Heart left ventricle (tissue), 16 donors: ENCODE measurements at regions not wholly inside any gene's neighbourhood (a gene's known extent, or its start where the extent isn't known, plus 50 kb on each side); places are given as distances from the start of the nearest gene placed in this dataset.

Experiments
- ATAC-seq, 4 donors: fragments of 200-7000 bp; cut with Tn5 transposase; one replicate each; pipeline ENCODE4 v1.9.1; 2020 to 2022; ENCODE audit warnings: moderate library complexity in 4 of 4, mild to moderate bottlenecking in 3 of 4, moderate number of reproducible peaks in 1 of 4
- DNase-seq, 5 donors: peaks; one replicate each; pipeline ENCODE4 v3.0.0-alpha.2; 2020
- H3K27ac ChIP-seq, 12 donors: fragments of 200-600 bp; sonication (generic) in 4 of 12; one replicate each; pipeline versions ENCODE4 v1.5.0 to v1.8.0; 2016 to 2022; ENCODE audit warnings: mild to moderate bottlenecking in 2 of 12
- H3K27me3 ChIP-seq, 9 donors: fragments of 200-600 bp; sonication (generic) in 2 of 9; one replicate each; pipeline versions ENCODE4 v1.5.1 to v1.8.0; 2016 to 2022; ENCODE audit warnings: mild to moderate bottlenecking in 3 of 9
- H3K36me3 ChIP-seq, 9 donors: fragments of 200-600 bp; sonication (generic) in 2 of 9; one replicate each; pipeline versions ENCODE4 v1.5.0 to v1.8.0; 2018 to 2022; ENCODE audit warnings: mild to moderate bottlenecking in 2 of 9
- H3K4me1 ChIP-seq, 12 donors: fragments of 200-600 bp; sonication (generic) in 4 of 12; one replicate each; pipeline versions ENCODE4 v1.5.0 to v1.8.0; 2016 to 2022; ENCODE audit warnings: mild to moderate bottlenecking in 3 of 12
- H3K4me3 ChIP-seq, 12 donors: fragments of 200-600 bp; sonication (generic) in 4 of 12; one replicate each; pipeline versions ENCODE4 v1.5.0 to v1.8.0; 2017 to 2022; ENCODE audit warnings: mild to moderate bottlenecking in 9 of 12, moderate library complexity in 4 of 12
- H3K9me3 ChIP-seq, 12 donors: fragments of 200-600 bp; sonication (generic) in 4 of 12; one replicate each; pipeline versions ENCODE4 v1.5.0 to v1.8.0; 2016 to 2022; ENCODE audit warnings: mild to moderate bottlenecking in 1 of 12
- POLR2A ChIP-seq, 2 donors: fragments of 450-650 bp; IDR thresholded peaks; one replicate each; pipeline ENCODE4 v1.6.1; 2017; ENCODE audit warnings: antibody characterized with exemption in 2 of 2, mild to moderate bottlenecking in 2 of 2, moderate library complexity in 2 of 2
- WGBS, 4 donors: extraction: QIAGEN DNeasy Blood & Tissue Kit in 2 of 4; methylation state at CpG; one replicate each; pipeline versions ENCODE4 v1.1.5 to v1.1.7; 2013 to 2018; 5-methylcytosine and 5-hydroxymethylcytosine counted together
- intact Hi-C, 10 donors: fragments of 100-400 bp; cut with DNase I; formaldehyde crosslinking; loops; one replicate each; pipeline versions ENCODE4 v1.11.1 to v1.14.2; 2022
- TF ChIP-seq, protein P1 (sequence below), 12 donors: fragments of 200-600 bp; sonication (generic) in 4 of 12; IDR thresholded peaks; one replicate each; pipeline versions ENCODE4 v1.5.0 to v1.8.0; 2018 to 2022; ENCODE audit warnings: antibody characterized with exemption in 12 of 12, mild to moderate bottlenecking in 5 of 12
- donor health status: ischemic (EF 13 %, LVEDD 7.1; RV severe dilation, severe dysfunction).
- donor health status: healthy with polysubstance abuse.
- donor health status: DM: no; HTN: yes; CAD: no.
- donor health status: DM: no; HTN: no; CAD: no.
- donor health status: ischemic (EF 25% LVEDD 6.9; RV normal size, moderate dysfunction).
- donor health status: ischemic (EF 25% LVEDD 5.7; RV mildly dilated, moderate dysfunction).
- donor health status: healthy.
- donor health status: DM: yes; HTN: yes; CAD: no.
- donor health status: ischemic (EF 35%, LVEDD 5.7; RV mildly dilated, moderate dysfunction).
- donor health status: nonischemic (EF 11% LVEDD 7.7; RV severe dilation, severe dysfunction).
- donor health status: DM: yes; HTN: yes; CAD: no.
- donor health status: PGD.
- donor health status: ischemic (EF 29% LVEDD 5.4; RV normal size, mild dysfunction).
- donor health status: nonischemic (EF 23%, LVEDD 6.1; RV moderate dilation, normal function).

DNA sequence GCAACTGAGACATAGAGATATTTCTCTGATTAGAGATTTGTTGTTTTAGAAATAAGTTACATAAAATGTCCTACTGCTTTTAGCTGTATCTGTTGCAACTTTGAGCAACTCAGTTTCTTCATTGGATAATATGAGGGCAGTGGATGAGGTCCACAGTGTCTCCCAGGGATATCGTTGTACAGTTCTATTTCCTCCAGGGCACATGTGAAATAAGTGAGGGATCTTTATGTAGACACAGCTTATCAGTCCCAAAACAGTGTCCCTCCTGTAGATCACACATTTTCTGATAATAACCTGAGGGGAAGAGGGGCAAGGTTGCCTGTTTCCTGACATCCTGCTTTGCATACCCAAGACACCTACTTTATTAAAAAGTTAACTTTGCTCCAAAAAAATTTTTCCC lies 1231.2 kb upstream of the ZEB2 start:
- no peaks in the 10 kb centered on the region for H3K36me3 ChIP-seq
- DNase-seq (no peak), ATAC-seq (no peak)
- H3K27me3 ChIP-seq: no peaks in the 10 kb centered on the region
- H3K9me3 ChIP-seq: no peaks in the 10 kb centered on the region
- peak overlapping the region in 9 of 12 donors; percentile 2 to 85 (median 50) for H3K27ac ChIP-seq
- H3K4me3 ChIP-seq: no peak overlapping the region
- intact Hi-C loops: loop anchor here in 6 of 10 donors (5.0 to 10.0 kb wide), 3 partner anchors 1226 to 1234 kb away; partner anchors contain the start of gene ZEB2 (in 4 of the 6)
- peaks cover 0 to 40% (median 18%) of the 10 kb centered on the region in 12 donors for H3K4me1 ChIP-seq
- WGBS, 4 donors: 21 to 43% (median 34%) methylated on average over 1 of the region's 1 CpG
- no peak for TF ChIP-seq POLR2A (IDR thresholded peaks at IDR 0.05)
- TF ChIP-seq, protein P1, sequence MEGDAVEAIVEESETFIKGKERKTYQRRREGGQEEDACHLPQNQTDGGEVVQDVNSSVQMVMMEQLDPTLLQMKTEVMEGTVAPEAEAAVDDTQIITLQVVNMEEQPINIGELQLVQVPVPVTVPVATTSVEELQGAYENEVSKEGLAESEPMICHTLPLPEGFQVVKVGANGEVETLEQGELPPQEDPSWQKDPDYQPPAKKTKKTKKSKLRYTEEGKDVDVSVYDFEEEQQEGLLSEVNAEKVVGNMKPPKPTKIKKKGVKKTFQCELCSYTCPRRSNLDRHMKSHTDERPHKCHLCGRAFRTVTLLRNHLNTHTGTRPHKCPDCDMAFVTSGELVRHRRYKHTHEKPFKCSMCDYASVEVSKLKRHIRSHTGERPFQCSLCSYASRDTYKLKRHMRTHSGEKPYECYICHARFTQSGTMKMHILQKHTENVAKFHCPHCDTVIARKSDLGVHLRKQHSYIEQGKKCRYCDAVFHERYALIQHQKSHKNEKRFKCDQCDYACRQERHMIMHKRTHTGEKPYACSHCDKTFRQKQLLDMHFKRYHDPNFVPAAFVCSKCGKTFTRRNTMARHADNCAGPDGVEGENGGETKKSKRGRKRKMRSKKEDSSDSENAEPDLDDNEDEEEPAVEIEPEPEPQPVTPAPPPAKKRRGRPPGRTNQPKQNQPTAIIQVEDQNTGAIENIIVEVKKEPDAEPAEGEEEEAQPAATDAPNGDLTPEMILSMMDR (IDR thresholded peaks at IDR 0.05): no peak

DNA sequence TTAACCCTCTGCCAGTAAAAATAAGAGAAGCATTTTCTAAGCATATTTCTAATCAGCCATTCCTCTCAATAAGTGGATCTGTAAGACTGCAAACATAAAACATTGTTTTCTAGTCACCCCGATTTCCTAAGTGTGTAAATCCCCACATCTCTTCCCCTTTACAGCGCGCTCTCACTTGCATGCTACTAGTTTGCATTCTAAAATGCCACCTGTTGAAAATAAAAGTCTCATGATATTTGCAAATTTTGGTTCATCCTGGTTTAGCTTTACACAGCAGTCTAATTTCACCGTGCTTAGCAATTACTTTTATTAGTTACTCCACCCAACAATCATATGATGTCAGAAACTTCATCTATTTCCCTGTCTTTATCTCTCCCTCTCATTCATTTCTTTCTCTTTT lies 1230.7 kb upstream of the ZEB2 start:
- H3K4me1 ChIP-seq: peaks cover 0 to 40% (median 18%) of the 10 kb centered on the region in 12 donors
- ATAC-seq: no peak
- no peaks in the 10 kb centered on the region for H3K9me3 ChIP-seq
- intact Hi-C loops: loop anchor here in 6 of 10 donors (5.0 to 10.0 kb wide), 3 partner anchors 1226 to 1233 kb away; partner anchors contain the start of gene ZEB2 (in 4 of the 6)
- no peaks in the 10 kb centered on the region for H3K27me3 ChIP-seq
- TF ChIP-seq, protein P1 (IDR thresholded peaks at IDR 0.05): no peak
- no peak for TF ChIP-seq POLR2A (IDR thresholded peaks at IDR 0.05)
- H3K4me3 ChIP-seq: no peak overlapping the region
- DNase-seq: no peak
- 75 to 82% (median 81%) methylated on average over 4 of the region's 4 CpGs for WGBS, 4 donors
- no peaks in the 10 kb centered on the region for H3K36me3 ChIP-seq
- H3K27ac ChIP-seq: peak overlapping the region in 4 of 12 donors; percentile 50 to 85 (median 65)

DNA sequence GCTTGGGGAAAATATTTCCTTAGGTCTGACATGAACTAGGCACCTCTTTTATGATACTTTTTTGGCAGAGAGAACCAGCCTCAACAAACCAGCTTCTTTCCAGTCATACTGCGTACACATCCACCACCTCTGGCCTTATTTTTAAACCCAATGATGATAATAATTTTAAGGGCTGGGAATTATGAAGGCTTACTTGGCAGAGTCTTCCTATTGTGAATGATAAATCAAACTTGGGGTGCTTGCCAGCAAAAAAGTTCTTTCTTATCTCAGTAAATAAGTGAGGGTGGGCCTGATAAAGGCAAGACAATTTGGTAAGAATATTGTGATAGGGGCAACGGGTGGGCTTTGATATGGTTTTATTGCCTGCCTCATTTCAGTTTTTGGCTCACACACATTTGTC lies 1230.2 kb upstream of the ZEB2 start:
- 35 to 60% (median 44%) methylated on average over 2 of the region's 2 CpGs for WGBS, 4 donors
- peak overlapping the region in 1 of 12 donors; percentile 85 for H3K27ac ChIP-seq

DNA sequence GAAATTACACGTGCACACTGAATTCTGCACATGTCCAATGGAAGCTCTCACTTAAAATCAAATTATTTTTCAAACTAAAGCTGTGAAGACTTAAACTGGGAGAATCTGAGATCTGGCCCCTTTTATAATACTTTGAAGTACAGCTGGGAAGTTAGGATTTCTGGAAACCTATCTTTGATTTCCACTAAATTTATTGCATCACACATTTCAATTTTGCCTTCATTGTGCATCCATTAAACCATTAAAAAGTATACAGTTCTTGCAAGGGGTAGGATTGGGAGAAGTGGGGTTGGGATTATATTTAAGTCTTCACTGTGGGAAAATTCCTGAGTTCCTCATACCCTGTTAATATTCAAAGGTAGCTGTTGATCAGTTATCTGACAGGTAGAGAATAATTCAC lies 1229.6 kb upstream of the ZEB2 start:
- Histone ChIP-seq H3K27ac (no peak overlapping the region), H3K36me3 (no peaks in the 10 kb centered on the region), H3K4me3 (no peak overlapping the region), H3K4me1 (peaks cover 0 to 51% (median 18%) of the 10 kb centered on the region in 12 donors), H3K9me3 (no peaks in the 10 kb centered on the region), H3K27me3 (no peaks in the 10 kb centered on the region)
- 76 to 92% (median 84%) methylated on average over 1 of the region's 1 CpG for WGBS, 4 donors
- ATAC-seq (no peak), DNase-seq (no peak)
- TF ChIP-seq POLR2A (IDR thresholded peaks at IDR 0.05): no peak
- TF ChIP-seq, protein P1 (IDR thresholded peaks at IDR 0.05): no peak
- intact Hi-C loops: no loop called here

More for the DNA sequence above, 1230.2 kb upstream of the ZEB2 start:
- no peak for DNase-seq
- intact Hi-C loops: loop anchor here in 6 of 10 donors (5.0 to 10.0 kb wide), 3 partner anchors 1225 to 1233 kb away; partner anchors contain the start of gene ZEB2 (in 4 of the 6)
- Histone ChIP-seq H3K27me3 (no peaks in the 10 kb centered on the region), H3K9me3 (no peaks in the 10 kb centered on the region), H3K36me3 (no peaks in the 10 kb centered on the region), H3K4me3 (no peak overlapping the region), H3K4me1 (peaks cover 0 to 45% (median 18%) of the 10 kb centered on the region in 12 donors)
- ATAC-seq: no peak
- TF ChIP-seq, protein P1 (IDR thresholded peaks at IDR 0.05): no peak
- TF ChIP-seq POLR2A (IDR thresholded peaks at IDR 0.05): no peak
